ENCODE measurements at regions not wholly inside any gene's neighbourhood (a gene's known extent, or its start where the extent isn't known, plus 50 kb on each side); places are given as distances from the start of the nearest gene placed in this dataset.

DNA sequence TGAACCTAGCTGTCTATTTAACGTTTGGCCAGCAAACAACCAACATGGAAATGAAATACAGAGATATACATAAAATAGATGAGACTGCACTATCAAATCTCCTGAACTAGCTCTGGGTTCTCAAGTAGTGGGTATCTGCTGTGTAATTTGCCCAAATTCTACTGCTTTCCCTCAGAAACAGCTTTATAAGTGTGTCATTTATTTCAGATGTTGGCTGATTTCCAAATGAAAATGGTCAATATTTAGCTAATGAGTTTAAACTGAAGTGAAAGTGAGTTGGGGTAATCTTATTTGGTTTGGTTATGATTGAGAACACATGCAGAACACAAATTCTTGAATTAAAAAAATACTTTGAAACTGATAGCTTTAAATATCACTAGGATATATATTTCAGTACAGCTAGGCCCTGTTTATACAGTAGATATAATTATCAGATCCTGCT lies 601.7 kb upstream of the CXADR start:
- no peak for DNase-seq (ENCODE audit: low read depth)

- peak; percentile 36 for DNase-seq (ENCODE audit: low read depth)
Measured at GRCh38 chr21:16912075-16912474, 600.8 kb upstream of the CXADR start.

- no peak for DNase-seq (ENCODE audit: low read depth)
Measured at GRCh38 chr21:16913010-16913409, 599.8 kb upstream of the CXADR start.

DNA sequence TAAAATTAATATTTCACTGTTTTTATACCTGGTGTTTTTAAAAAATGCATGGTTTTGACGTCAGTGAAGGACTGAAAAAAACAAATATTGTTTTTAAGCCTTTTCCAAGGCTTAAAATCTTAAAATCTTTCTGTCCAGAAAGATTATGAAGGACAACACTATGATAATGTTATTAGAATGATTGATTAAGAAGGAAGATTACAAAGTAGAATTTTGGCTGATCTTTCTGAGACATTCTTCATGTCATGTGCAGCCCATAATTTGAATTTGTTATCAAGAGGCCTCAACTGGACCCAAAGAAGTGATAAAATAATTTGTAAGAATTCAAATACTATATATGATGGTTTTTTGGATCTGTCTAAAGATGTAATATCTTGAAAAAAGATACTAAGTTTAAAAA lies 584.4 kb upstream of the CXADR start:
- DNase-seq (ENCODE audit: low read depth), result no peak

- DNase-seq (ENCODE audit: low read depth), result no peak
Measured at GRCh38 chr21:16932314-16932713, 580.5 kb upstream of the CXADR start.

DNA sequence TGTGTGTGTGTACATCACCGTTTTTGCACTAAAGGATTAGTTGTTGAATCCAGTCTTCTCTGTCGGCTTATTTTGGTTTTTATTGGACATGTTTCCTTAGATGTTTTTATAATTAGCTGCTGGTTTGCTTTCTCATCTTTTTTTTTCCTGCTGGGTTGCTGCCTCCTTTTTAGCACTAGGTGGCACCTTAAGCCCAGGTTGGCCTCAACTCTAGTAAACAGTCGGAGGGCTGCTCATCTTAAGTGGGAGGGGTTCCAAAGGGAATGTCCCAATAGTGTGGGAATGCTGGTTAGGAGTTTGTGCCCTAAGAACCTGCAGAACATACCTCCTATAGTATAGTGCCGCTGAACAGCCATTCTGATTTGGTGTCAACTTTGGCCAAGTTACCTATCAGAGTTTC lies 570.1 kb upstream of the CXADR start:
- no peak for DNase-seq (ENCODE audit: low read depth)

- no peak for DNase-seq (ENCODE audit: low read depth)
Measured at GRCh38 chr21:16943231-16943630, 569.6 kb upstream of the CXADR start.

DNA sequence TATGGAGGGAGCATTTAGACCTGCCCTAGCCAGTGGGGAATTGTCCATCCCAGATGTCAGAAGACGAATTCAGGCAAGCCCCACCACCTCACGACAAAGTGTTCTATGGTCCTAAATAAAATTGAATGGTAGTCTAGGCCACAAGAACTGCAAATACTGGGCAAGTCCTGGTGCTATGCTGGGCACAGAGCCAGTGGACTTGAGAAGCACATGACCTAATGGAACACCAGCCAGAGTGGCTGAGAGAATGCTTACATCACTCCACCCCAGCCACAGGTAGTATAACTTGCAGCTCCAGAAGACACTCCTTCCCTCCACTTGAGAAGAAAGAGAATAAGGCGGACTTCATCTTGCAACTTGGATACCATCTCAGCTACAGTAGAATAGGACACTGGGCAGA lies 567.3 kb upstream of the CXADR start:
- DNase-seq (ENCODE audit: low read depth), result no peak

GRCh38 chr21:16956824-16957223 lies 556.0 kb upstream of the CXADR start:
- no peak for DNase-seq (ENCODE audit: low read depth)

- no peak for DNase-seq (ENCODE audit: low read depth)
Measured at GRCh38 chr21:16965424-16965823, 547.4 kb upstream of the CXADR start.

- no peak for DNase-seq (ENCODE audit: low read depth)
Measured at GRCh38 chr21:16968436-16968835, 544.4 kb upstream of the CXADR start.

- no peak for DNase-seq (ENCODE audit: low read depth)
Measured at GRCh38 chr21:16969636-16970035, 543.2 kb upstream of the CXADR start.

DNA sequence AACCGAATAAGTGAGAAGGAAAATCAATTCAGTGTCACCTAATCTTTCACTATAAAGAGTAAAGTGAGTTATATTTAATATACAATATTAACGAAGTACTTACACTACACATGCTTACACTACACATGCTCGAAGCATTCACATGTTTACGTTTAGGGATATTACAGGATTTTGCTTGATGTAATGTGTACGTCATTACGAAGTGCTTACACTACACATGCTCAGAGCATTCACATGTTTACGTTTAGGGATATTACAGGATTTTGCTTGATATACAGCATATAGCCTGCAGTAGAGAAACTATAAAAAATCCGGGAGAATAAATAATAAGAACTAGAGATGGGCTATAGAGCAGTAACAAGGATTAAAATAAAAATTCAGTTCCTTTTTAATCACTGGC lies 538.8 kb upstream of the CXADR start:
- DNase-seq (ENCODE audit: low read depth), result no peak

DNA sequence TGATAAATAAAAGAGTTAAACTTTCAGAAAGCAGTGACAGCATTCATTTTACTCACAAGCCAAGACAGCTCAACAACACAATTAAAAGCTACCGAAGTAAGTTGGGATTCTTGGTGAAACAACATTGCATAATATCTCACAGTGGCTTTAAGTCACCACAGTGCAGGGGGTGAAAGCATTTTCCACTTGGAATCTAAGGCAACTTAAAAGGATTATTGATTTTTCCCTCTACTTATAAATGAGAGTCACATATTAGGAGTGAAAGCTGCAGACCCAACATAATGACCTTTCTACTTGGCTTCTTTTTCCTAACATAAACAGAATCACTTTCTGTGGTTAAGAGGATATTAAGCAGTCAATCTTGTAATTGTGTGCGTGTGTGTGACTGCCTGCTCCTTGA lies 536.6 kb upstream of the CXADR start:
- no peak for DNase-seq (ENCODE audit: low read depth)

DNA sequence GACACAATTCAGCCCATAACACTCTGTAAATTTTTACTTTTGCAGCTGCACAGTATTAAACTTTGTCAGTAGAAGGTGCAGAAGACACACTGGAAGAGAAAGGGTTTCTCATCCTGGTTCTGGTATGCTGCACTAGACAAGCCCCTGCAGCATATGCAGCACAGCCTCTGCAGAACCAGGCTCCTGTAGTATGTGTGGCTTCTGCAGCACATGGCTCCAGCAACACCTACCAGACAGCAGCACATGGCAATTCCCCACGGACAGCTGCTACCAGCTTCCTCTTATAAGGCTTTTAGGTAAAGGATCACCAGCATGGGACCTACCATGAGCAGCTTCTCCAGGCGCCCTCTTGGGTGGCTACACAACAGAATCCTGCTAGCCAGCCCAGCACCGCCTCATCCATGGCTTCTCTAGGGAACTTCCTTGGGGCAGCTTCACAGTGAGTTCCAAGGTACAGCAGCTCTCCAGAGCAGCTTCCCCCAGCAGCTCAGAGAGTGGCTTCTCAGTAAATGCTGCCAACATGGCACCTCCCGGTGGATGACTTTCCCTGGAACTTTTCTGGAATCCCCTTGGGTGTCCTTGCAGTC lies 534.4 kb upstream of the CXADR start:
- no peak for DNase-seq (ENCODE audit: low read depth)

DNA sequence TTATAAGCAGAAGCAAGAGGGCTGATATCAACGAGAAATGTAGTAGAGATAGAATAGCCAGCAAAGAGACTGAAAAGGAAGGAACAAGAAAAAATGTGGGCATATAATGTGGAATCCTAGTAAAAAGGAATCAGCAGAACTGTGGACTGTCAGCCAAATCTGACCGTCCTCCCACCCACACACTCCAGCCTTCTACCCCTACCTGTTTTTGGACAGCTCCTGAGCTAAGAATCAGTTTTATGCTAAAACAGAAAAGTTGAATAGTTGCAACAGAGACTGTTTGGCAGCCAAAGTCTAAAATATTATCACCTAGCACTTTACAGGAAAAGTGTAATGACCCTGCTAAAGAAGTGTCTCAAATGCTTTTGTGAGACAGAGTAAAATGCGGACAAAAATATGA lies 533.3 kb upstream of the CXADR start:
- no peak for DNase-seq (ENCODE audit: low read depth)

- no peak for DNase-seq (ENCODE audit: low read depth)
Measured at GRCh38 chr21:16983420-16983819, 529.4 kb upstream of the CXADR start.

- DNase-seq (ENCODE audit: low read depth), result no peak
Measured at GRCh38 chr21:16992448-16992847, 520.4 kb upstream of the CXADR start.

DNA sequence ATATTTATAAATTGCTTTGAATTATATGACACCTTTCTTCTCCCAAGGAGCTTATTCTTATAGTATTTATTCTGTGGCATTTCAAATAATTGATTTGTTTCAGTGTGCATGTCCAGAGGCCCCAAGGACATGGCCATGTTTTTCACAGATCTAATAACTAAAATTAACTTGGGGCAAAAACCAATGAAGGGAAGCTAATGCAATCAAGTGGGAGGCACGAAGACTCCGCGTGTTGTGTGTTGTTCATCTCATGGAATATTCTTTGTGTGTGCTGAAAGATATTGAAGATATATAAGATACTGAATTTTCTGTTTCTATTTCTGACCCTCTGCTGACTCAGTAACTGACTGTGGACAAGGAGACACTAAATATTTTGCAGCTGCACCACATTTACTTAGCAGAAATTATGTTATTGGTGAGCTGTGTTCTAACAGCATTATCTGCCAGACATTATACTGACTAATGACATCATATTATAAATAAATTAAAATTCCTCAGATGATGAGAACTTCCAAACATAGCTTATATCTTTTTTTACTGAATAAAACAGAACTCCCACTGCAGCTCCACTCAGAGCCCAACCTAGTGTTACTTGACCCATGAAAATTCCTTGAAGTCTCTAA lies 519.3 kb upstream of the CXADR start:
- no peak for DNase-seq (ENCODE audit: low read depth)

DNA sequence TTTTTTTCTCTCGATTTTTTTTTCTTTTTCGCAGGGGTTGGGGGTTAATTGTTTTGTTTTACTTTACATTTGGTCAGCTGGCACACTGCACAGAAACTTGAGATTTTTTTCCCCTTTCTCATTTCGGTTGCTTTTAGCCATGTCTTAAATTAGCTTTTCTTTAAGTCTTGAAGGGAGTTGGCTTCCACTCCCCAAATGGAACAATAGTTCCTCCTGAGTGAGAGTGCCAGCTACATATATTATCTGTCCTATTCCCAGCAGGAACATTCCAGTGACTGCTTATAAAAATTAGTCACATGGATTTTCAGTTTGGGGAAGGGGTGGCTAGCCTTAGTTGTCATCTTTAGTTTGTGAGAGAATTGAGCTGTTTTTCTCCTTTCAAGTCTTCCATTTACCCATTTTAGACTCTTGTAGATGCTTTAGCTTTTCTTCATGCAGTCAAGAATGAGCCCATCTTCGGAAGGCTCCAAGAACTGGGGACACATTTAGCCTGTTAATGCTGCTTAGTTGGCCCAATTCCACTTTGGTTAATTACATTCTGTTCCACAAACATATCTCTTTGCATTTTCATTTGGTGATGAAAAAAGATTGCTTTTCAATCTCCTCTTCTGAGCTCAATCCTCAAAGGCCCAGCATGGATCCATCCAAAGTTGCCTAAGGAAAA lies 510.1 kb upstream of the CXADR start:
- no peak for DNase-seq (ENCODE audit: low read depth)

GRCh38 chr21:17003258-17003615 lies 509.6 kb upstream of the CXADR start:
- peak; percentile 17 for DNase-seq (ENCODE audit: low read depth)

DNA sequence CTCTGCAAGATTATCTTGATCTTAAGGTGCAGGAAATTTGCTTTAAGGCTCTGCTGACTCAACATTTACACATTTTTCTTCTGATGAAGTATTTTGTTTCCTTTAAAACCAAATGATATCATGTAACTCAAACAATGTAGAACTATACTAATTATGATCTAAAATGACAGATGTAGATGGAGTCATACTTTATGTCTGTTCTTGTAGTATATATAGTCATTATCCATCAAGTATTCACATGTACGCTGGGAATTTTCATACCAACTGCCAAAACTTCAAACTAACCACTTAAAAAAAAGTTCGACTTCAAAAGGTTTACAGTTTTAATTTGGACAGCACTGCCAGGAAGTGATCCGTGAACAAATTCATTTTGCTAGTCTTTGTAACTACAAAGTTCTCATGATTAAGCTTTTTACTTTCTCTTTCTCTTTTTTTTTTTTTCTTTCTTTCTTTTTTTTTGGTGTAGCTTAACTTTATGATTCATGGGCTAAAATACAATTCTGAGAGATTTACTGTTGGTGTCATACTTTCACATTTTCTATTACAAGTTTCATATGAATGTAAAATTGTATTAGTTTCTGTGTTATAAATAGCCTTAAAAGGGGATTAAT lies 509.0 kb upstream of the CXADR start:
- DNase-seq (ENCODE audit: low read depth), result no peak

DNA sequence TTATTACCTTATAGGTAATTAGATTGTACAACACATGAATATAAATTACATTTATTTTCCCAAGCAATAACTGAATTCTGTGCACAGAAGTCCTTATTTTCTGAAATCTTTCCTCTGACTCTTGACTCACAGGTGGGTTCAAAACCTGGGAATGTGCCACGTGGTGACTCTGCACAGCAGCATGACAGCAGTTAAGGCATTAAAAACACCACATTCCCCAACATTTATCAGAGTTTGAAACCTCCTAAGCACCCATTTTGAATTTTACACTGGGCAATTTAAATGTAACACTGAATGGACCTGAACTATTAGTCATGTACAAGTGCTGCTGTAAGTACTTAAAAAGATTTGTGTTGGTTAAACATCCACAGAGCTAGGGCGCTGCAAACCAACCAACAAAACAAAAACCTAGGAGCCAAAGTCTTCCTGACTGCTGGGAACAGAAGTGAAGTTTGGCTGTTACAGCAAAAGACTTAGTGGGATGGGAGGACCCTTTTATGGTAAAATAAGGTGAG lies 480.6 kb upstream of the CXADR start:
- DNase-seq (ENCODE audit: low read depth), result no peak

All from GM04503 (cell line).